HG03469 (cell line): ENCODE measurements at regions not wholly inside any gene's neighbourhood (a gene's known extent, or its start where the extent isn't known, plus 50 kb on each side); places are given as distances from the start of the nearest gene placed in this dataset.

ENCODE experiments used
- ATAC-seq: cut with Tn5 transposase; IDR thresholded peaks from one replicate; pipeline ENCODE4 v1.9.1; 2021; ENCODE audit warnings: mild to moderate bottlenecking, moderate library complexity, moderate number of reproducible peaks; ENCODE audit not compliant: unreplicated experiment

GRCh38 chr14:100638211-100638855 is 51.1 kb upstream of the BEGAIN start:
- ATAC-seq, result no peak

- no peak for ATAC-seq
These were observed 52.1 kb upstream of the BEGAIN start for GRCh38 chr14:100639280-100639679.

- ATAC-seq, result peak; percentile 96
These were observed 53.5 kb upstream of the BEGAIN start for GRCh38 chr14:100640471-100641273.

- ATAC-seq, result no peak
These were observed 54.1 kb upstream of the BEGAIN start for GRCh38 chr14:100641274-100641860.

GRCh38 chr14:100643426-100643825 is 56.2 kb upstream of the BEGAIN start:
- no peak for ATAC-seq

- ATAC-seq, result no peak
These were observed 57.2 kb upstream of the BEGAIN start for GRCh38 chr14:100644383-100644782.

- ATAC-seq, result no peak
These were observed 57.6 kb upstream of the BEGAIN start for GRCh38 chr14:100644784-100645183.

GRCh38 chr14:100645196-100645981 is 58.2 kb upstream of the BEGAIN start:
- ATAC-seq, result peak; percentile 48

- ATAC-seq, result no peak
These were observed 58.7 kb upstream of the BEGAIN start for GRCh38 chr14:100645982-100646314.

GRCh38 chr14:100648474-100649172 is 61.4 kb upstream of the BEGAIN start:
- no peak for ATAC-seq

GRCh38 chr14:100649173-100649519 is 61.9 kb upstream of the BEGAIN start:
- no peak for ATAC-seq

- ATAC-seq, result no peak
These were observed 64.8 kb upstream of the BEGAIN start for GRCh38 chr14:100651999-100652508.

- ATAC-seq, result no peak
These were observed 65.5 kb upstream of the BEGAIN start for GRCh38 chr14:100652744-100653143.

GRCh38 chr14:100653409-100653808 is 66.2 kb upstream of the BEGAIN start:
- ATAC-seq, result no peak

GRCh38 chr14:100654025-100654813 is 67.0 kb upstream of the BEGAIN start:
- ATAC-seq, result no peak

GRCh38 chr14:100654814-100655740 is 67.9 kb upstream of the BEGAIN start:
- no peak for ATAC-seq

GRCh38 chr14:100655741-100656085 is 68.5 kb upstream of the BEGAIN start:
- ATAC-seq, result no peak

GRCh38 chr14:100656996-100657395 is 69.7 kb upstream of the DLK1 start:
- ATAC-seq, result no peak

GRCh38 chr14:100657780-100658179 is 68.9 kb upstream of the DLK1 start:
- no peak for ATAC-seq
